ENCODE measurements at regions not wholly inside any gene's neighbourhood (a gene's known extent, or its start where the extent isn't known, plus 50 kb on each side); places are given as distances from the start of the nearest gene placed in this dataset.

- TF ChIP-seq EZH2 (IDR thresholded peaks at IDR 0.05; ENCODE audit: borderline replicate concordance, low read depth, low read length, poor library complexity, severe bottlenecking): no peak
- TF ChIP-seq, protein P1, sequence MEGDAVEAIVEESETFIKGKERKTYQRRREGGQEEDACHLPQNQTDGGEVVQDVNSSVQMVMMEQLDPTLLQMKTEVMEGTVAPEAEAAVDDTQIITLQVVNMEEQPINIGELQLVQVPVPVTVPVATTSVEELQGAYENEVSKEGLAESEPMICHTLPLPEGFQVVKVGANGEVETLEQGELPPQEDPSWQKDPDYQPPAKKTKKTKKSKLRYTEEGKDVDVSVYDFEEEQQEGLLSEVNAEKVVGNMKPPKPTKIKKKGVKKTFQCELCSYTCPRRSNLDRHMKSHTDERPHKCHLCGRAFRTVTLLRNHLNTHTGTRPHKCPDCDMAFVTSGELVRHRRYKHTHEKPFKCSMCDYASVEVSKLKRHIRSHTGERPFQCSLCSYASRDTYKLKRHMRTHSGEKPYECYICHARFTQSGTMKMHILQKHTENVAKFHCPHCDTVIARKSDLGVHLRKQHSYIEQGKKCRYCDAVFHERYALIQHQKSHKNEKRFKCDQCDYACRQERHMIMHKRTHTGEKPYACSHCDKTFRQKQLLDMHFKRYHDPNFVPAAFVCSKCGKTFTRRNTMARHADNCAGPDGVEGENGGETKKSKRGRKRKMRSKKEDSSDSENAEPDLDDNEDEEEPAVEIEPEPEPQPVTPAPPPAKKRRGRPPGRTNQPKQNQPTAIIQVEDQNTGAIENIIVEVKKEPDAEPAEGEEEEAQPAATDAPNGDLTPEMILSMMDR (conservative IDR thresholded peaks at IDR 0.05; ENCODE audit: low read depth, low read length): no peak
Measured at GRCh38 chr2:234403074-234403473, 93.8 kb downstream of the ARL4C start.
